ACHN (cell line): ENCODE measurements at regions not wholly inside any gene's neighbourhood (a gene's known extent, or its start where the extent isn't known, plus 50 kb on each side); places are given as distances from the start of the nearest gene placed in this dataset.

Experiments
- DNase-seq: peaks from one replicate; pipeline ENCODE4 v3.0.0-alpha.2; 2015
- in situ Hi-C: cut with HindIII; loops from 2 replicates; pipeline ENCODE4 v1.10.0; 2017; ENCODE audit warnings: low sequenced_read_pairs, low pct_ligation_motif_present, low pct_unique_long_range_greater_than_20kb

DNA sequence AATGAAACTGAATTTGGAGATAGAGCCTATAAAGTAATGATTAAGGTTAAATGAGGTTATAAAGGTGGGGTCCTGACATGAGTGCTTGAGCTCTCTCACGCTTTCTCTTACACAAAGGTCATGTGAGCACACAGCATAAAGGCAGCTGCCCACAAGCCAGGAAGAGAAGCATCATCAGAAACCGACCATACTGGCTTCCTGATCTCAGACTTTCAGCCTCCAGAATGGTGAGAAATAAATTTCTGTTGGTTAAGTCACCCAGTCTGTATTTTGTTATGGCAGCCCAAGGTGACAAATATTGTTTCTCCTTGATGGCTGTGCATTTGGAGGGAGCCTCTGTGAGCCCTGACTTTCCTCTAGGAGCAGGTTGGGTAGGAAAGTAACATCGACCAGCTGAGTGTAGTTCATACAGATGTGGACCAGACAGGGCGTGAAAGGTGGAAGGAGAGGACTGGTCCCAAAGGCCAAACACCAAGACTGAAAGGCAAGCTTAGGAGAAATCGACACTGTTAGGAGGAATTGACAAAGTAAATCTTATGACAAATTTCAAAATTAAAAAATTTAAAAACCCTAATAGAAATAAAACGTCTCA, 97.6 kb upstream of the SLC38A2 start:
- DNase-seq = no peak
- in situ Hi-C loops = no loop called here

DNA sequence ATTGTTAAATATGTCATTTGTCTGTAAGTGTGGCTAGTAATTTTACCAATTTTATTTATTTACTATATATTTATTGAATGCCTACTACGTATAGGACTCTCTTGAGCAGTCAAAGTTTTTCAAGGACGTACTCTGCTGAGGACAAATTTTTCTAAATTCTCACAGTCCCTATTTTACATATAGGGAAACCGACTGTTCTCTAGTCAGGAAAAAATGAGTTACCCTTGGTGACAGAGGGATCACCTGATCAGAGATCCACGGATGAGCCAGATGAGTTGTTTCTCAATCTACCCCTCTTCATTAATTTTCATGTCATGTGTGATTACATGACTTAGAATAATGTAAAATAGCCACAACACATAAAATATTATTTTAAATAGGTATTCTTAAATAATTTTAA, 96.2 kb upstream of the SLC38A2 start:
- in situ Hi-C loops = no loop called here
- DNase-seq = no peak

DNA sequence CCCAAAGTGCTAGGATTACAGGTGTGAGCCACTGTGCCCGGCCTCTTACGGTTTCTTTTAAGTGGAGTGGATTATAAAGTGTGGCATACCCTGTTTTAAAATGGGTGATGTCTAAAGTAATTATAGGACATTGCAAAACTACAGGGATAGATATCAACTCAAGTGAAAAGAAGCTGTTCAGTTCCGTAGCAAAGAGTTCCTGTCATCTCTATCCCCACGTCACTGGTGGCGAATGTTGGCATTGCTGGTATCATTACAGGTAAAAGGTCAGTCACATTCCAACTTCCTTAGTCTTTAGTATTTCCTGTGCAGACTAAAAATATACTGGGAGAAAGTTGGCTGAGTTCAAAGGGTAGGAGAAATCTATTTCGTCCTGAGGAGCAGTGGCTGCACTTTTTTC, 95.6 kb upstream of the SLC38A2 start:
- in situ Hi-C loops = no loop called here
- no peak for DNase-seq

DNA sequence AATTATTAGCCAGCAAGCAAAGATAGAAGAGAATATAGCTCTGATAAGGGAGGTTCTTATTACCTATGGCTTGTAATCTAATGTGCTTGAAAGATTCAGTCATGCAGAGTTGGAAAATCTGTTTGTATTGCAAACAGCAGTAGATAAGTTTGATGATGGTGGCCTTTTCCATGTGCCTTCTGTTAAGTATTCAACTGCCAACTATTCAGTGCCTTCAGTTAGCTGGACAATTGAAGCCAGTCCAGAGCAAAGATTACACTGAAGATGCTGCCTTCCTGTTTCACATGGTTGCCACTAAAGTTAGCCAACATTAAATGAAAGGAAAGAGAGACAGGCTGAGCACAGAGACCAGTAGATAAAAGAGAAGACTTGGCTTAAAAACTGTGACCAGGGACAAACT, 92.7 kb upstream of the SLC38A2 start:
- DNase-seq = no peak
- in situ Hi-C loops = no loop called here

DNA sequence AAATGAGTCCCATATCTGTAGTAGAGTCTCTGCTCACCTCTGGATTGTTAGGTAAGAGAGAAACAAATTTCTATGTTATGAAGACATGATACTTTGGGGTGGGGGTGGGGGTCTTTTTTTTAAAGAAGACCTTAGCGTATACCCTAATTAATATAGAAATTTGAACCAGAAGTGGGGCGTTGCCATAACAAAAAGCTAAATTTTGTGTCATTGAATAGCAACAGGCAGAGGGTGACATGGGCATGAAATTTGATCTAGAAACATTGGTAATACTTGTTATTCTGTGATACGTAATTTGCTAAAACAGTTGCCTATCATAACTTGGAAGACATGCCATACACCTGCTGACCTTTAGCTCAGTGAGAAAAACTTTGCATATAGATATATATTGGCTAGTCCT, 92.3 kb upstream of the SLC38A2 start:
- in situ Hi-C loops = no loop called here
- no peak for DNase-seq

DNA sequence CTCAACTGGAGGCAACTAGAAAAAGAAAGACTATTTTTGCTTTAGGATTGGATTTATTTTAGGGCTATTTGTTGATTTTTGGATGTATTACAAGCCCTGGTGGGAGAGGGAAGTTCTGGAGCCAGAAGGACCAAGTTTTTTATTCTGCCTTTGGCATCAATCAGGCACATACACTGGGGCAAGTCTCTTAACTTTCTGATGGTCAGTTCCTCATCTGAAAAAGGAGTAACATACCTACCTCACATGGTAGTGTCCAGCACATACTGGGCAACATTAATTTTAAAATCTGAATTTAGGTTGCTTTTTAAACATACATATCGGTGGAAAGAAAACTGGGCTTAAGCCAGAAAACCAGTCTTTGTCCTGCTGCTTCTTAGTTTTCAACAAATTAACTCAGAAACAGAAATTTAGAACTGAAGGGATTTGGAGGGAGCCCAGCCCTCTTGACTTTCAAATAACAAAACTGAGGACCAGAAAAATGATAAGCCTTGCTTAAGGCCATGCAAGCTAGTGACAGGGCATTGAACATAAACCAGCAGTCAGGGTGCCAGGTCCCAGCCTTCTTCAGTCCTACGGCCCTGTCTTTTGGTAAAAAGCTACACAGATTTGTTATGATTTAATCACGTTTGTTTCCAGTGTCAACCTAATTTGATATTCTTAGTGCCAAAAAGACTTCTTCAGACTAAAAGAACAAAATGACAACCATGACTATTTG, 90.2 kb upstream of the SLC38A2 start:
- DNase-seq = no peak
- in situ Hi-C loops = no loop called here

DNA sequence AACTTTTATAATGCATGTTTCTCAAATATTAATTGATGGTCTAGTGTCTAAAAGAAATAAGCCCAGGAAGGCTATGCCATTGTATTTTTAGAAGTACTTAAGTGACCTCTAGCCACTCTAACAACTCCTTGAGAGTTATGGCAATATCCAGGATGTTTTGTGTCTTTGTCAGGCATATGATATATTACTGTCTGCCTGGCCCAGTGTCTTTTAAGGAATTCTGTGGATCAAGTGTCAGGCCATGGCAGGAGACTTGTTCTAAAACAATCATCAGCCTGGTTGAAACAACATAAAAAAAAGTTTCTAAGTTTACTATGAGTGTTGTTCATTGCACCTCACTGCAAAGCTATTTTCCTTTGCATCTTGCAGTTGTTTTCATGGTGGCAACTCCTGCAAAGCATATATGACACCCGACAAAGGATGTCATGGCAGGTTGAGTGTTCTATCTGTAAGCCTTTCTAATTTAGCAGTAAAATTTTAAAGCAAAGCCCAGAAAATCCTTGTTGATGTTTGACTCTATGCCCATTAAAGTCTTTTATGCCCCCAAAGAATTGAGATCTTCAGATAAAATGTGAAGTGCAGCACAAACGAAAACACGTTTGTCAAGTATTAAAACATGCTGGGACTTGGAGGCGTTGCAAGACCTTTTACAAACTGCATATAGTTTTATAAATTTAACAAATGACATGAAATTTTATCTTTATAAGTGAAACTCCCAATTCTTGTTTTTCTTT, 89.5 kb upstream of the SLC38A2 start:
- DNase-seq = no peak
- in situ Hi-C loops = no loop called here

DNA sequence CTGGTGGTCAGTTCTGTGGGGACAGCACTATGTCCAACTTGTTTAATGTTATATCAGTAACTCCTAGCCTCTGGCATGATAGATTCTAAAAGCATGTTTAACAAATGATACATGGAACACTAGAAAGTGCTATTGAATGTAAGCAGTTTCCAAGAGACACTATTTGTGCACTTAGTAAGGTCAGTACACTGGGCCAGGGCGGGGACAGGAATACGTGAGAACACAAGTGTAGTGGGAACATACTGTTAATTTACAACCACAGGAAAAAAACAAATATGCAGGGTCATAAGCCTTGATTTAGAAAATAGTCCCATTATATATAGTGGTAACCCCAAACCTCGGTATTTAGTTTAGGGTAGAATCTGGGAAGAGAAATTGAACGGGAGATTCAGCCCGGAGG, 88.9 kb upstream of the SLC38A2 start:
- in situ Hi-C loops = no loop called here

DNA sequence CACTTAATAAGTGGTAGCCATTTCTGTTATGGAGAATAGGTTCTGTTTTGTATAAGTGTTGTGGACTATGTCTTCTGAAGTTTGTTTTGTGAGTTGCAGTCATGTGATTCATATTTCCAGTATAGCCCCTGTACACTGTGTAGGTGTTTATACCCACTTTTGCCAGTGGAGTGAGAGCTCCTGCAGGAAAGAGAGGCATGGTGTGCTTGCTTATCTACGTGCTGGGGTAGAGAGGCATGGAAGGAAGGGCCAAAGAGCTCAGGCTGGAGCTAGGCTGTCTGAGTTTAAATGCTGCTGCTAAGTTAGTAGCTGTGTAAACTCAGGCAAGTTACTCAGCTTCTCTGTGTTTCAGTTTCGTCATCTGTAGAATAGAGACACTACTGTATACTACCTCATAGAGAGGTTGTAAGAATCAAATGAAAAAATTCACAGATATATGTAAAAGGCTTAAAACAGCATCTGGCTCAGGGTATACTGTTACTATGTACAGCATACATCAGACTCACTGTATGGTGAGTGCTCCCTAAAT, 88.2 kb upstream of the SLC38A2 start:
- DNase-seq = no peak
- in situ Hi-C loops = no loop called here

More for the DNA sequence above, 88.9 kb upstream of the SLC38A2 start:
- DNase-seq = no peak

DNA sequence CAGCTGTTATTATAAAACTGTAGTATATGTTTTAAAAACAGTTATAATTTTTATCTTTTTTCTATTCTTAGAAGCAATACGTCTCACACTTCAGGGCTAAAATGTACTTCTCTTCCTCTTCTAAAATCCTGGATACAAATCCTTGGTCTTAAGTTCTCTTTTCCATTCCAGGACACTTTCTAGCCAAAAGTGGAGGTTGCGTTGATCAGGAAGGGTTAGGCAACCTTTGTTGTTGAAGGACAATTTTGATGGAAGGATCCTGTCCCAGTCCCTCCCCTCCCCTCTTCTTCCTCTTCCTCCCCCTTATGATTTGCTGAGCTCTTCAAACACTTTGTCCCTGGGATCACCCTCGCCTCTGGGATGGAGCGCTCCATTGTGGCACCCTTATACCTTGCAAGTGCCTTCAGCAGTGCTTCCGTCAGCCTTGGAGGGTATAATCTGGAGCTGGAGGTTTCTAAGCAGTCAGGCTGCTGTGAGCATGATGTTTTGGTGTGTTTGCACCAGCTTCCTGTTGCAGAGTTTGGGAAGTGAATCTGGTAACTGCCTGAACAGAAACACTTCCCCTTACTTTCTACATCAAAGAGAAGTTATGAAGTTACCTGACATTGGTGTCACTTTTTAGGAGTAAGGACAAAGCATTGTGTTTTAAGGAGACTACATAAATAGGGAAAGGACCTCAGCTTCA, 87.4 kb upstream of the SLC38A2 start:
- in situ Hi-C loops = no loop called here
- DNase-seq = no peak

DNA sequence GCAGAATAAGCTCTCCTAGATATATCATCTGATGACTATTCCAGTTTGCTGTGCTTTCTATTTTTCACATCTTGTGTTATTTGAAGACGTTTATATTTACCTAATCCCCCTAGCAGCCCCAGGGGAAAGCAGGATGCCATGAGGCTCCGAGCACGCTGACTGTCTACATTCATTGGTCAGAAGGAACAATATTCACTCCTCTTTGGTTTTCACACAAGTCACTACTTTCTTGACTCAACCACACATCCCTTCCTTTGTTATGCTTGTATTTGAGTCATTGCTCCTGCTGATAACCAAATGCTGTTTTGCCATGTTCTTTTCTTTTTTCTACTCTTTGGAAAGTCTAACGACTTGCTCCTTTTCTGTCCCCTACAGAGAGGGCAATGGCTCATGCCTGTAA, 86.5 kb upstream of the SLC38A2 start:
- DNase-seq = no peak
- in situ Hi-C loops = no loop called here

DNA sequence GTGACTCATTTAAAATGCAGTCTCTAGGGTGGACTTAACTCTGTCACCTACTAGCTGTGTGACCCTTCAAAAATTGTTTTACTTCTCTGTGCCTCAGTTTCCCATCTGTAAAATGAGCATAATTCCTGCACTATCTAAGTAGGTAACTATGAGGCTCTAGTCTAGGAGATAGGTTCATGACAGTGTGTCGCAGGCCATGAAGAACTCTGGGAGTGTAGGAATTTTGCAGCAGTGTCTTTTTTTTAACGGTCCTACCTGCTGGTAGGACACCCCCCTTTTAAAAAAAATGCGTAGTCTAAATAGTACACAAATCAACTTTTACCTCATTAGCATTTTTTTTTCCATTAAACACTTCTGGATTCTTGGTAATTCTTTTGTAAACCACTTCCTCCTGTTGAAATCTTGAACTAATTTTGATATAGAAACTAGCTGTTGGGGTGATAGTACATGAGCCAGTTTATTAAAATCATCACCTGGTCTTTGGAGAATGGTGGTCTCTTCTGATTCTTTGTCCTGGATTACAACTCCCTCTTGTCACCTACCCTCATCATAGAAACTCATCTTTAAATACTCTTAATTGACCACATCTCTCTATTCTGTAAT, 86.0 kb upstream of the SLC38A2 start:
- in situ Hi-C loops = no loop called here
- no peak for DNase-seq

DNA sequence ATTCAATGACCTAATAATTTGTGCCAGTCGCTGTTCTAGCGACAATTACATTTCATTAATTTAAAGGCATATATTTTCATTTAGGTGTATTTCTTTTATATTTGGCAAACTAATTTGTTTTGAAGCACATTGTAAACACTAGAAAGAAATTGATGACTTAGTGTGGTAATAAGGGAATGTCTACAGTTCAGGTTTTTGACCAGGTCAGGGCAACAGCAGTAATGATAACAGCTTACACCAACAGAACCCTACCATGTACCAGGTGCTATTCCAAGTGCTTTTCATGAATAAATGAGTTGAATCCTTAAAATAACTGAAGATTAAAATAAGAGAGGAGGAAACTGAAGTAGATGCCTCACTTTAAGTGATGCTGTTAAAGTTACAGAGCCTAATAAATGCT, 85.4 kb upstream of the SLC38A2 start:
- in situ Hi-C loops = no loop called here
- DNase-seq = no peak

DNA sequence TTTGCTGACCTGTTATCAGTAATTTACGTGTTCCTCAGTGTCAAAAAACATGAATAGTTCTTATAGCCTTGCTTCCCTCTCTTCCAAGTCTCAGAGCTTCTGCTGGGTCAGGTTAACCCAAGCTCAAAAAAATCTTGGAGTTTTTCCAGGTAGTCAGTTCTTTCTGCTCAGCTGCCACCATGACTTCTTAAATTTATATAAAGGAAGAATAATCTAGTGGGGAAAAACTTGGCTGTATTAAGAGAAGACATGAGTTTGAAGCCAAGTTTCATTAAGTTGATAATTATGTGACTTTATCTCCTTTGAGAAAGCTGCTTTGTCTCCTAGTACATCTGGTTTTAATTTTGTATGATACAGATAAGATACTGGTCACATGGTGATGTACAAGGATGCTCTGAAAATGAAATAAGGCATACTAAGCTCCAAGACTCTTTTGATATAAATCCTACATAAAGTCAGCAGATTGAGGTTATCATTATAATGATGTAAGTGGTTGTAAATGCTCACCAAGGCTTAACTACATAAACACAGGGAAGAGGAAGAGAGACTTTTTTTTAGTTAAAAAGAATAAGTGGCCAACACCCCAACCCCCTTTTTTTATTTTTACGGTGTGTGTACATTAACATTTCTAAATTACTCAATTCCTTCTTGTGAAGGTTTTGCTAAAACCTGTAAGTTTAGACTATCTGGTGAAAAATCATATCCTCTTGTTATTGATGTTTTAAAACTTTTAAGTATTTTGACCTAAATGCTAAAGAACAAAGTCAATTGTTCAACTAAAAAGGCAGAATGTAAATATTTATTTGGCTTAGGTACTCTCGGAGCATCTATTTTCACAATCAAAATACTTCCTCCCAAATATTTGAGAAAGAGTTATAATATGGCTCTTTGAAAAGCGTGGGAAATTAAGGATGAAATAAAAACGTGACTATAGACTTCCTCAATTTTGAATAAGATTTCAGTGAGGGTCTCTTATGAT, 84.1 kb upstream of the SLC38A2 start:
- no peak for DNase-seq
- in situ Hi-C loops = no loop called here

DNA sequence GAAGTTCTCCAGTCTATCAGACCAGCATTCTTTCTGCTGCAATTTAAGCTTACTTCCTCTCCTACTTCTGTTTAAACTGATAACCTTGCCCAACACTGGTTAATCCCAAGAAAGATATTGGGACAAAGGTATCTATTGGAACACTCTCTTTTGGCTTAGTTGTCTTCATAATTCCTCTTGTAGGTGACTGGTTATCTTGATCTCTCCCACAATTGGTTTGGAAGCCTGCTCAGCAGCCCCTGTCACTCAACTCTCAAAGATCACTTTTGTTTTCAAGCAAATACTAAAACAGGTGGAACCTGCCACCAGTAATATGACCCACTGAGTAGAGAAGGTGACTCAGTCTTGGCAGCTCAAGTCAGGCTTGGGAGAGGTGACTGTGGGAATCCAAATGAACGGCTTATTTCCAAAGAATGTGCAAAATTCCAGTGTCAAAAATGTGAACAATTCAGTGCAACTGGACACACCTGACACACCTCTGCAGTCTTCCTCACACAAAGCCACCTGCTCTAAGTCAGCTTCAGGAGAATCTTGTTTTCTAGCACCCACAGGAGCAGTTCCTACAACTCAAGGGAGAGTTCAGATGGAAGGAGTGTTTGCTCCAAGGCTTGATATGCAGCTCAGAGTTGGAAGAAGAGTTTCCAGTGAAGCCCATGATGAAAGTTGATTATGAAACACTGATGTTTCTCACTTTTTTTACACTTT, 83.2 kb upstream of the SLC38A2 start:
- in situ Hi-C loops = no loop called here

DNA sequence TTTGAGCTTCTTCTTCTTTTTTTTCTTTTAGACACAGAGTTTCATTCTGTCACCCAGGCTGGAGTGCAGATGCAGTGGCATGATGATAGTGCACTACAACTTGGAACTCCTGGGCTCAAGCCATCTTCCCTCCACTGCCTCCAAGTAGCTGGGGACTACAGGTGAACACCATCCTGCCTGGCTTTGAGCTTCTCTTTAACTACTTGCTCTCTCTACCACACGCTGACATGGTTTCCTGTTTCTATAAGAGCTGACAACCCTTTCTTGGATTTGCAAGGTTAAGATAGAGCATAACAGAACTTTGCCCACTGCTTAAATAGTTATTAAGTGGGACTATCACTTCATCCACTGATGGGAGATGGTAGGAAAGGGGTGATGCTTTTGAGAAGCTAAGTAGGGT, 82.4 kb upstream of the SLC38A2 start:
- DNase-seq = no peak
- in situ Hi-C loops = no loop called here

More for the DNA sequence above, 83.2 kb upstream of the SLC38A2 start:
- no peak for DNase-seq

DNA sequence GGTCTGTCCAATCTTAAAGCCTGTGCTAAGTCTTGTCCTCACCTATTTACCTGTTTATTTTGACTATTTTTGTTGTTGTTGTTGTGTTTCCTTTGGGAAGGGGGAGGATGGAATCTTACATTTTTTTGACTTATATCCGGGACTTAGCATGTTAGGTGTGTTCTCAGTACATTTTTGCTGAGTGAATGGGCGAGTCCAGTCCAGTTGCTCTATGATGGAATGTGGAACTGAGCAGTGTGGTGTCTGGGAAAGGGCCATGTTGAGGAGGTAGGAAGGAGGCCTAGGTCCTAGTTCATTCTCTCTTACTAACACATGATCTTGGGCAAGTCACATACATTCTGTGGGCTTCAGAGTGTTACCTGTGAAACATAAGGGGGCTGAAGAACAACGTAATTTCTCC, 80.9 kb upstream of the SLC38A2 start:
- DNase-seq = no peak
- in situ Hi-C loops = no loop called here
